ENCODE measurements at regions not wholly inside any gene's neighbourhood (a gene's known extent, or its start where the extent isn't known, plus 50 kb on each side); places are given as distances from the start of the nearest gene placed in this dataset.

DNA sequence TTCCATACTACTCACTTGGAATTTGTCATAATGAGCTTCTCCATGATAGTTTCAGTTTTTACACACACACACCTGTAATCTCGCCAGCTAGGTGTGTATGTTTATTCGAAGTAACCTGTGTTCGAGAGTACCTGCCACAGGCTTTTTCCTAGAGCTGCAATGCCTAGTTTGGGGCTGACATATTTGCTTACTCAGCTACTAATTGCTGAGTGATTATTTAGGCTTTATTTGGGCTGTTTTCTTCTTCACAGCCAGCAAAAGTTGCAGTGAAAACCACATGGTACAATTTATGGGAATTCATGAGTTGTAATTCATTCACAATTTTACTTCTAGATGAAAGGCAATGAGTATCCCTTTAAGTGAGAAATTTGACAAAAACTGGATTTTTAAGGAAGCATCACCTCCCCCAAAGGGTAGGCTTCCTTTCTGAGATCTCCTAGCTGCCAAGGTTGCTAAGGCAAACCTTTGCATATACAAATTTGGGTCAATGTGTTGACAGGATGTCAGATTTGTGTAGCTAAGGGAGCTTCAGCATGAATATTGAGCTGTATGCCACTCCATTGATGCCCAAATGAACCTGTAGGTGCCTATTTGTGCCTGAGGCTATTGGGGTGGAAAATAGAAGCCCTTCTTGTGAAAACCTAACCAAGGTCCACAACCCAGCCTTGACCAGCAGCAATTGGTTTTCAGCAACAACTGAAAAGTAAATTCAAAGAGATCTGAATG is 108.7 kb upstream of the OTX2 start:
- no peak for TF ChIP-seq GATA3 (IDR thresholded peaks at IDR 0.05; ENCODE audit: low read depth, low read length)
- no peak for TF ChIP-seq GATA2 (IDR thresholded peaks at IDR 0.05; ENCODE audit: low read depth, low read length)

DNA sequence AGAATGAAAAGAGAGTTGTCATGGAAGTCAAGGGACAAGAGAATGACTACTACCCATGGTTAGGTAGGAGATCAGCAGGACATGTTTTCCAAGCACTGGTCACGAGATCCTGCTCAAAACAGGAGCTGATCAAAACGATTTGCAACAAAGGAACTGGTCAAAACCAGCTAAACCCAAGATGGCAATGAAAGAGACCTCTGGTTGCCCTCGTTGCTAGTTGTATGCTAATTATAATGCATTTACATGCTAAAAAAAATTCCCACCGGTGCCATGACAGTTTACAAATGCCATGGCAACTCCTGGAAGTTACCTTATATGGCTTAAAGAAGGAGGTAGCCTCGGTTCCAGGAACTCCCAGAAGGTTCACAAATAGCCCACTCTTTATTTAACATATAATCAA is 95.0 kb upstream of the OTX2 start:
- TF ChIP-seq GATA2 (IDR thresholded peaks at IDR 0.05; ENCODE audit: low read depth, low read length), result no peak
- TF ChIP-seq GATA3 (IDR thresholded peaks at IDR 0.05; ENCODE audit: low read depth, low read length), result no peak

DNA sequence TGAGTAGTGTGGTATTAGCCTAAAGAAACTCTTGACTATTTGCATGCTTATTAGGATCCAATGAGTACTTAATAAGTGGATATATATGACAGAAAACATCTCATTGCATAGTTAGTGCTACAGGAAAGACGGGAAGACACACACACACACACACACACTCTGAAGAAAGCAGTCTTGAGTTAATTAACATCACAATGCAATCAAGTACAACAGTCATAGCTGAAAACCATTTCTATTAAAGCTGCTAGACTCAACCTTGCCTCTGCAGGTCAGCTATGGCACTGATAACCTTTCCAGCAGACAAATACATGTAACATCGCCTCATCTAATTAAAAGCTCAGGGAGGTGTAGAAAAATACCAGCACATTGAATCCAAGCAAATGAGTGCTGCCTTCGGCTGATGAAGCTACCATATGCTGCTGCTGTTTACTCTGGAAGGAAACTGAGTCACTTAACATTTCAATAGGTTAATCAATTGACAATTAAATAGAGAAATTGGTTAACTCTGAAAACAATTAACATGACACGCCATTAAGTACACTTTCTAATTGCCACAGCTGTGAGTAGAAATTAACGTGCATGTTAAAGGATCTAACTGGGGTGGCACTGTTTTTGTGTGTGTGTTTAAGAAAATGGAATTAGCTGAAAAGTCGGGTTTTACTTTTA is 93.2 kb upstream of the OTX2 start:
- no peak for TF ChIP-seq GATA2 (IDR thresholded peaks at IDR 0.05; ENCODE audit: low read depth, low read length)
- TF ChIP-seq GATA3 (IDR thresholded peaks at IDR 0.05; ENCODE audit: low read depth, low read length), result no peak

DNA sequence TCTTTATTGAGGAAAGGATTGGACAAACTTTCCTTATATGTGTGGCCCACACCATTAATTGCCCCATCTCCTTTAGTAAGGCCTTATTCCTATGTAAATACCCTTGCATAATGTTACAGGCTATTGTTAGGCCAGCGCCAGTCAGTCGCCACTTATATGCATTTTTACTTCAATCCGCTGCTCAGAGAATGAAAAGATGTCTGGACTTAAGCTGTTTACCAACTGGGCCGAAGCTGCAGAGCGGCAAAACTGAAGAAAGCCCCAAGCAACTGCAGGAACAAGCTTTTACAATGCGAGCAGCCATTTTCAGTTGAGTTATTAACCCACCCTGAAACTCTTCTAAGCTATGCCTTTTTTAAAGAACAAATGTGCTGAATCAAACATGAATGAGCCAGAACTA is 92.1 kb upstream of the OTX2 start:
- TF ChIP-seq GATA3 (IDR thresholded peaks at IDR 0.05; ENCODE audit: low read depth, low read length) (no peak), GATA2 (IDR thresholded peaks at IDR 0.05; ENCODE audit: low read depth, low read length) (no peak)

DNA sequence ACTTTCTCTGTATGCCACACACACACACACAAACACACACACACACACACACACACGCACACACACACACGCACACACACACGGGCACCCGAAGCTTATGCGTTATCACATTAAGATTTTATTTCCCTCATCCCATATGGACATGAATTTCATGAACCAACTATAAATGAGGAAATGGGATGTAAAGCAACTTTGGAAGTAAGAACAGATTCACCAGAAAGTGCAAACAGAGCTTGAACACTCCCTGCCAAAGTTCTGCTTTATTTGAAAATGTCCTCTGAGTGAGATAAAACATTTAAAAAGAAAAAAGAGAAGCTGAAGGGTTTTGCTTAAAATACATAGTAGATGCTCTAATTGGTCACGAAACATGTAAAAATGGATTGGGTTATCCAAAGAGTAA is 90.4 kb upstream of the OTX2 start:
- TF ChIP-seq GATA3 (IDR thresholded peaks at IDR 0.05; ENCODE audit: low read depth, low read length) (no peak), GATA2 (IDR thresholded peaks at IDR 0.05; ENCODE audit: low read depth, low read length) (no peak)

DNA sequence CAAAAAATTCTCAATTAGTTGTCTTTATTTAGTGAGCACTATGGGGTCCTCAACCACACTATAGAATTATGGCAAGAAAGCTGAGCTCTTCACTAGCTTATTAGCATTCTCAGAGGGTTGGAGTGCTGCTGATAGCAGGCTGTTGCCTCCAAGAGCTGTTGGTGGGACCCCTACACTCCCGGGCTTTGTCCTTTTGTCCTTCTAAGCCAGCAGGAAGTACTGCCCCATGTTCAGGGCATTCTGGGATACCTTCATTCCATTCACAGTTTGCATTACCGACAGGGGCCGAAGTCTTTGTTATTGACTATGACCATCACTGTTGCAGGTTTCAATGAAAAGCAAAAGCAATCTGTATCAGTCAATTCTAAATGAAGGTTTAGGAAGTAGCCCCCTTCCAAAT is 89.5 kb upstream of the OTX2 start:
- no peak for TF ChIP-seq GATA2 (IDR thresholded peaks at IDR 0.05; ENCODE audit: low read depth, low read length)
- no peak for TF ChIP-seq GATA3 (IDR thresholded peaks at IDR 0.05; ENCODE audit: low read depth, low read length)

DNA sequence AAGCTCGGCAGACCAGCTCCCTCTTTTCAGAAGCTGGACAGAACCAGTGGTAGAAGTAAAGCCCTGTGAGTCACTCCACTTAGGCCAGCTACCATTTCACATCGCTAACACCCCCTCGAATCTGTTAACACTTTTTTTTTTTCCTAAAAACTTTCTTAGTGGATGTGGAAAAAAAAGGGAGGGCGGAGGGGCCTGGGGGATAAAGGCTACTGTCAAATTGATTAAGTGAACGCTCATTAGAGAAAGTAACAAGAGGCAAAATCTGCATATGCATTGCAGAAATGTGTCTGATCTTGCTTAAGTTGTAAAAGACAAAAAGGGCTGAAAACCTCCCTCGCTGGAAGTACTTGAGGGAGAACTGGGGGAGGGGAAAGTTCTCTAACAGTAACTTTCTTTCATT is 86.6 kb upstream of the OTX2 start:
- TF ChIP-seq GATA3 (IDR thresholded peaks at IDR 0.05; ENCODE audit: low read depth, low read length) (no peak), GATA2 (IDR thresholded peaks at IDR 0.05; ENCODE audit: low read depth, low read length) (no peak)

DNA sequence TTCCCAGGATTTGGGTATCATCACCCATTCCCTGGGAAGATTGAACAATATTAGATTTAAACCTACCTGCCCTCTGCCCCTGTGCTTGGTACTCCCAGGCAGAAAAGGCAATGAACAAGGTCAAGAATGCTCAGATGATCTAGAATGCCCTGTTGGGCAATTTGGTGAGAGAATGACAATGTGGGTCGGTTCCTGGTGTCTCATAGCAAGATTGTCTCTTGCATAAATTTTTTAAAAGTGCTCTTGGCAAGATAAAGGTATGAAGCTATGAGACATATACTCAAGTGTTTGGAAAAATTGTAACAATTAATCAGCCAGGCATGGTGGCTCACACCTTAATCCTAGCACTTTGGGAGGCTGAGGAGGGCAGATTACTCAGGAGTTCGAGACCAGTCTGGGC is 86.0 kb upstream of the OTX2 start:
- TF ChIP-seq GATA3 (IDR thresholded peaks at IDR 0.05; ENCODE audit: low read depth, low read length) (no peak), GATA2 (IDR thresholded peaks at IDR 0.05; ENCODE audit: low read depth, low read length) (no peak)

DNA sequence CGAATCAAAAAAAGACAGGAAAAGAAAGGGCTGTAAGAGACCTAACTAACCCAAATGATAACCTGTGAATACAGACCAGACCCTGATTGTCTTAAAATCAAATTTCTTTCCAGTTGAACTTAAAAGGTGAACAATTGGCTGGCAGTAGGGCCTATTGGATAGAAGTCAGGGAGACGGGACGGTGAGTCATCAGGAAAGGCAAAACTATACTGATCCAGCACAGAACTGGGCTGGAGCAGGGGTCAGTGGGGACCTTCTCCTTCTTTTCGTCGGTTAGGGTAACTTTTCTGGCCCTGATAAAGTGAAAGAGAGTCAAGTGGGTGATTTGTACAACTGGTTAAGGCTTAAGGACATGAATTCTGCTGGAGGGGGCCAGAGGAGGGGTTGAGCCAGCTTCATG is 84.9 kb upstream of the OTX2 start:
- TF ChIP-seq GATA2 (IDR thresholded peaks at IDR 0.05; ENCODE audit: low read depth, low read length), result no peak
- TF ChIP-seq GATA3 (IDR thresholded peaks at IDR 0.05; ENCODE audit: low read depth, low read length), result no peak

DNA sequence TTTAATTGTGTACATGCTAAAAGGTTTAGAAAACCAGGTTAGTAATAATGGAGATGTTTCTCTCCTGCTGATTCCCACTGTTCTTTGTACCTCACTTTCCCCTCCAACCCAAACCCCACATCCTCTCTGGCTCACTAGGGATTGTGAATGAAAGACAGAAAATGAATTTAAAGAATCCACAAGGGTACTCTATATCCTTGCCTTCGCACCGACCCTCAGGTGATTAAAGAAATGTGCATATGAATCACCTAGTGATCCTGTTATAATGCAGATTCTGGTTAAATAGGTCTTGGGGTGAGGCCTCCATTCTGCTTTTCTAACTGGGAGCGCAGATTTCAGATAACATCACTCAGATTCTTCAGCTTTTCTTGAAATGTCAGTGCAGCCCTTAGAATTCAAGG is 84.3 kb upstream of the OTX2 start:
- TF ChIP-seq GATA3 (IDR thresholded peaks at IDR 0.05; ENCODE audit: low read depth, low read length), result no peak
- no peak for TF ChIP-seq GATA2 (IDR thresholded peaks at IDR 0.05; ENCODE audit: low read depth, low read length)

DNA sequence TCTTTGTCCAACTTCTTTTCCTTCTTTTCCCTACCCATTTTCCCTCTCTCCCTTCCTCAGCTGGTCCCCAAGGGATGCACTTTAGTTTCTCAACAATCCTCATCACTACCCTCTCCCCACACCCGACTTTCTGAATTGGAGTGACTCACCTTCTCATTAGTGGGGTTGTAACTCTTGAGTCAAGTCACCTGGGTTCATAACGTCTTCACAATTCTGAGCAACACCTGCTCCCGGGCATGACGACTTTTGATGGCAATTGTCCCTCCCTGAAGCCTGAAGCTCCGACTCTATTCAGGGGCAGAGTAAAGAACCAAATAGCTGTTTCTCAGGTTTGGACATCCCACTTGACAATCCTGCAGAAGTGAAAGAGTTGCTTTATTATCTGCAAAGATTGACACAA is 82.7 kb upstream of the OTX2 start:
- TF ChIP-seq GATA3 (IDR thresholded peaks at IDR 0.05; ENCODE audit: low read depth, low read length), result no peak
- no peak for TF ChIP-seq GATA2 (IDR thresholded peaks at IDR 0.05; ENCODE audit: low read depth, low read length)

DNA sequence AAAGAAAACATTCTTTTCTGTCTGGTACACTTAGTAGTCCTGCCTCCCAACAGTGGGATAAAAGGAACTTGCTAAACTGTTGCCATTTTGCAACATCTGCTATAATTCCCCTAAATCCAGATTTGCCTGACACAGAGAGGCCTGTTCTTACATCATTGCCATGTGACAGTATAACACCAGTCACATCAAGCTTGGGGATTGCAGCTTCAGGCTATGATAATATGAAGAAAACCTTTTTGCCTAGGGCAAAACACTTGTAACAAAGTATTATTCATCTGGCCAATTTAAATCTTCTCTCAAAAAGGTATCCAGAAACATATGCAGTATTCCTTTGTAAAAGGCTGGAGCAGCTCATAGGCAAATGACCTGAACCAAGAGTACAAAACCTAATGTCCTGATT is 80.9 kb upstream of the OTX2 start:
- TF ChIP-seq GATA3 (IDR thresholded peaks at IDR 0.05; ENCODE audit: low read depth, low read length), result no peak
- no peak for TF ChIP-seq GATA2 (IDR thresholded peaks at IDR 0.05; ENCODE audit: low read depth, low read length)

DNA sequence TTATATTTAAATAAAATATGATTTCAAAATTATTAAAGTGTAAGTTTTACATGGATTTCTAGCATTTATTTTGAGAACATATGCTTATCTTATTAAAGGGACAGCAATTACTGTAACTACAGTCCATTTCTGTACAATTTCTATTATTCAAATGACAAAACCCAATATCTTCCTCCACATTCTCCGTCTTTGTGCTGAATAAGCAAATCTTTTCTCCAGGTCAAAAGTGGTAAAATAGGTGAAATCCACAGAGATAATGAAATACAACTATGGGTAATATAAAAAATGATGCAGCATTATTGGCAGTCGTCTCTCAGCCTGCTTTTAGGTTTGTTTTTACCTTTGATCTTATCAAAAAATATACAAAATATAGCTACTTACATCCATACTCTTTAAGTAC is 79.4 kb upstream of the OTX2 start:
- TF ChIP-seq GATA3 (IDR thresholded peaks at IDR 0.05; ENCODE audit: low read depth, low read length) (no peak), GATA2 (IDR thresholded peaks at IDR 0.05; ENCODE audit: low read depth, low read length) (no peak)

DNA sequence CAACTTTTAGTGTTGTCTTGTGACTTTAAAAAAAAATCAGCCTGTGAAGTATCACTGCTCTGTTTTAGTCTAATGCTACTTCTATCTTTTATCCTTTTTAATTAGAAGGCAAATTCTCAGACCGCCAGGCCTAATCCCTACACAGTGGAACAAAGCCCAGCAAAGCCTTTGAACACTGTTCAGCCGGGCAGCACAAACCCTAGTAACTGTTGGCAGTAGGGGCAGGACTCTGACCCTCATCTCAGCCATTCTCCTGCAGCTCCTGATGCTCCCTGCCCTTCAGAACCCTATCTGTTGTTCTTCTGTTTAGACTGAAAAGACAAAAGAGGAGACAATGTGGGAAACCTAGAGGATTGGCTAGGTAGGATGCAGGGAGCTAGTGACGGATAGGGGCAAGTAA is 78.0 kb upstream of the OTX2 start:
- TF ChIP-seq GATA2 (IDR thresholded peaks at IDR 0.05; ENCODE audit: low read depth, low read length) (no peak), GATA3 (IDR thresholded peaks at IDR 0.05; ENCODE audit: low read depth, low read length) (no peak)

DNA sequence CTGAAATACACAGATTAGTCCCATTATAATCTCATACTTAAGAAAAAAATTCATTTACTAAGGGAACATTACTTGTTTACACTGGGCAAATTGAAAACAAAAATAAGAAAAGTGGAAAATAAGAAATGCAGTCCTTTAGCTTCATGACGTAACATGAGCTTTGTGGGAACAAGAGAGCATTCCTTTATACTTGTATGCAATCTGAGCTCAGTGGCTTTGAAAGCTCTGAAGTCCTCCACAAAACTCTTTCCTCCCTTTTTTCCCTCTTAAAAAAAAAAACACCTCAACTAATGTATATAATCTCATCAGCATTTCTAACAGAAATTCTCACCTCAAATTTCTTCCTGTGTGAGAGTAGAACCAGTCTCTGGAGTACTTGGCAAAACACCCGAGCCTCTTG is 76.9 kb upstream of the OTX2 start:
- TF ChIP-seq GATA2 (IDR thresholded peaks at IDR 0.05; ENCODE audit: low read depth, low read length), result no peak
- TF ChIP-seq GATA3 (IDR thresholded peaks at IDR 0.05; ENCODE audit: low read depth, low read length), result no peak
